NCI-H128 (cell line): ENCODE measurements at regions not wholly inside any gene's neighbourhood (a gene's known extent, or its start where the extent isn't known, plus 50 kb on each side); places are given as distances from the start of the nearest gene placed in this dataset.

Source experiments
- DNase-seq: peaks from one replicate; lab custom pipeline; 2025; ENCODE audit not compliant: unreplicated experiment; lab: John Stamatoyannopoulos, UW

DNA sequence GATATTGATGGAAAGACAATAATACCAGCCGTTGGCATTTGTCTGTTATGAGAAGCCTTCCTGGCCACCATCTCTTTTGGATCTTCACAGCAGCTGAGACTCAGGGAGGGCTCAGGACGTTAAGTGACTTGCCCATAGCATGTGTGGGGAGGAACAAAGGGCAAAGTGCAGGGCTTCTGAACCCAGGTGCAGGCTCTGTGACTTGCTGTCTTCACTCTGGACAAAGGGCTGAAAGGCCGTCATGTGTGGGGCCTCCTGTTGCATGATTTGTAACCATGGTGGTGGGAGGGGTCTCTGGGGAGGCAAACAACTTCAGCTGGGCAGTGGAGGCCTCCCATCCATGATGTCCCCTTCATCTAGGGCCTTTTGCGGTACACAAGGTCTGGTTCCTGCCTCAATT, 65.5 kb upstream of the SIX2 start:
- DNase-seq, result no peak

DNA sequence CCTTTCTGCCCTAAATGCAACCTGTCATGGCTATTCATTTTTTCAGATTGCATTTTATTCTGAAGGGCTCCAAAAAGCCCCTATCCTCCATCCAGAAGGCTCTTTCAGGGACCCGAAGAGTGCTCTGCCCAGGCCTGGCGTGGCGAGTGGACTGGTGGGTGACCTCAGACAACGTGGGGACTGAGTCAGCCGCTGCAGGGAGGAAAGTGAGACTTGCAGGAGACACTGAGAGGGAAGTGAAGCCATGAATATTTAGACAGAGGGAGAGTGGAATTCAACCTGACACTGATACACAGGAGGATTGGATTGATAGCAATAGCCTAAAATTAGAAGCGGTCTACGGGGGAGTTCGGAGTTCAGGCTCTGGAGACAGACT, 63.6 kb upstream of the SIX2 start:
- no peak for DNase-seq

DNA sequence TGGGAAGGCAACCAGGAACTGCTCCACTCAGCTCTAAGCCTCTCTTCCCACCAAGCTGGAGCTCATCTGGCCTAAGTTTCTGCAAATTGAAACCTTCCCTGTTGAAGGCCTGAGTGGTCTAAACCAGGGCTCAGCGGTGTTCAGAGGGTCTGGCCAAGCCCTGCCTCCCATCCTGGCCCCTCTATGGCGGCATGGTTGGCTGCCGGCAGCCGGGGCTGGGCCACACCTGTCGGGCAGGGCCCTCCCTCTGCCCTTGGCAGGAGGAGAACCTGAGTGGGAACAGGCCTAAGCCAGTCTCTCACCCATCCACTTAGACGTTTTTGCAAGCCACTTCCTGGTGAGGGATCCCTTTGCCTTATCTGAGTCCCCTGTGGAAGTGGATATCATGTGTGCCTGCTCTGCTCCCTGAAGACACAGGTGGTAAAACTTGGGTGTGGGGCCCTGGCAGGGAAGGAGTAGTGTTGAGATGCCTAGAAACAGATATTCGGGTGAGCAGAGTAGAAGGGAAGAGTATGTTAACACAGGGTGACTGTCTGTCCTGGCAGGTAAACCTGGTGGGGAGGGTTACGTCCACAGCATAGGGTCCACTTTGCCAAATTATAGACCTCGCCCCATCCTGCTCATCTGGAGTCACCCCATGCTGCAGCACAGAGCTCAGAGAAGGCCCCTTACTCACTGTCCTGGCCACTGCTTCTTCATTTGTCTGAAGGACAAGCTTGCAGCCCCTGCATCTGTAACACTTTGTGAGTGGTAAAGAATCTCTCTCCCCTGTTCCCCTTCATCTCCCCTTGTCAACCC, 63.0 kb upstream of the SIX2 start:
- no peak for DNase-seq

DNA sequence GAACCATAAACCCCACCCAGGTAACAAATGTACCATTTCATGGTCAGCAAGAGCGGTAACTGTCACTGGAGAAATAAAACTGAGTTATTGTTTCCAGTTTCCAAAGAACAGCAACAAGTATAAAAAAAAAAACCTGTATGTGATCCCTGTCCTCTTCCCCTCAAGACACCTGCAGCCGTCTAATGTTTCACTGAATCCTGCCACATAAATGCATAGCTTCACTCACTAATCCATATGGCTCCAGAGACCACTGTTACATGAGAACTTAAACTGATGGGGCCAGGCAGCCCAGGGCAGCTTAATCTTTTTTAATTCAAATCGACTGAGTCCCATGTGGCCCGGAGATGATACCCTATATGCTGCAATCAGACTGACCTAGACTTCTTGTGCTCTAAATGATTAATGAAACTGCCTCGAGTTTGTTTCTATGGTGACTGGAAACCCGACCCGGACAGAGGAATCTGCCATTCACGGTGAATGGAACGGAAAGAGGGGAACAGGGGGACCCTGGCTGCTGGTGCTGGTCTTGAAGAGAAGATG, 60.9 kb upstream of the SIX2 start:
- DNase-seq, result no peak

DNA sequence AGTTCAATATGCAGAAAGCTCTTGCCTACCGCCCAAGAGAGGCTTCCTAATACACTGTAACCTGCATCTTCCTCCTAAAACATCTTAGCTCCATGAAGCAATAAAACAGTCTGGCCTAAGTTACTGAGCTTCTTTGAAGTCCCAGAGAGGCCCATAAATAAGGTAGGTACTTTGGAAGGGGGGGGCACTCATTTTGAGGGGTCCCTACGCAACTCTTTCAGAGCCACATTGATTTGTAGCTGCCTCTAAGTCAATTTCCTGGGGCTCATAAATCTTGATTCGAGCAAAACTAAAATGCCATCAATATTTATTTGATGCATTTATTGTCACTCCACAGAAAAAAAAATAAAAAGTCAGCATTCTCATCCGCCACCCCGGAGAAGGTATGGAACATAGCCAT, 60.4 kb upstream of the SIX2 start:
- no peak for DNase-seq

DNA sequence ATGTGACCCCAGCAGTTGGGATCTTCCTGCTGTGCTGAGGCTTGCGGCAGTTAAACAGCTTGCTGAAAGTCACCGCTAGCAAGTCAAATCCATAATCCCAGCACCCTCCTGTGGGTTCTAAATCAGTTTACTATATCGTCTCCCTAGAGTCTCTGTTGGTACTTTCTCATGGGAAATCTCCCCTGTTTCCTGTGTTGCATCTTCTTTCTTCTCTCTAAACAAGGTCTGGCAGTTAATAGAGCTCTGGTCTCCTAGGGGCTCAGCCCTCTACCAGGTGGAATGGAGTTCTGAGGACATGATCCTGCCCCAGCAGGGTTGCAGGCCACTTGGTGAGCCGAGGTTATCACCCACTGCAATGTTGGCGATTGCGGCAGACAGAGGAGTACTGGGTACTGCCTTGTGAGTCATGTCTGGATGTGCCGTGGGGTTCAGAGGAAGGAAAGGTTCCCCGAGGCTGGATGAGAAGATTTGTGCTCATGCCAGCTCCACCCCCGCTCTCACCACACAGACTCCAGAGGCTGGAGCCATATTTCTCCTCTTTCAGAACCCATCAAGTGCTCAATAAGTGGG, 59.4 kb upstream of the SIX2 start:
- DNase-seq, result no peak

DNA sequence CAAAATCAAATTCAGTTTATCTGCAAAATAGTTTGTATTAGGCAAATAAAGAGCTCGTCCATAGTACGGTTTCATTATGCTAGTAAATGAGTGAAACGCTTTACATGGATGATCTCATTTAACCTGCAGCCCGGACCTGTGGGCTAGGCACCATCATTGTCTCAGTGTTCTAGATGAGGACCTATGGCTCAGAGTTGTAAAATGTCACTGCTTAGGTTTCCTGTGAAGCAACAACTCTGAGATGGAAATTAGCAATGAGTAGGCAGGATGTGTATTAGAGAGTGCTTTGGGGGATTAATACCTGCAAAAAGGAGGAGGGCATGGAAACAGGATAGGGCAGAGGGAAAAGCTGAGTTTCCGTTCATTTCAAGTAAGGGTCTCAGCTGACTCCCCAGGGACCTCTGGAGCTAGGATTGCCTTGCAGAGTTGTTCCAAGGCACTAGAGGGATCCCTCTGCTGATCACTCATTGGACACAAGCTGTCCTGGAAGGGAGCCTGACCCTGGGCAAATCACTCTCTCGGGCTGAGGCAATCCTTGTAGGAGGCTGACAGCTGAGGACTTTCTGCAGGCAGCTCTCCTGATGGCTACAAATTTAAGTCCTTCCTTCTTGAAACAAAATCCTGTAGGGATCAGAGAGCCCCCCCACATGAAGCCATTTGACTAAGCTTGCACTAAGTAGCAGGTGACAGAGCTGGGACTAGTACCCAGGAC, 58.8 kb upstream of the SIX2 start:
- no peak for DNase-seq
